Suprapubic skin (tissue), 4 donors: ENCODE measurements at regions not wholly inside any gene's neighbourhood (a gene's known extent, or its start where the extent isn't known, plus 50 kb on each side); places are given as distances from the start of the nearest gene placed in this dataset.

Experiments
- DNase-seq, 2 donors: peaks; one replicate each; pipeline ENCODE4 v3.0.0-alpha.2; 2019; ENCODE audit warnings: low spot score in 2 of 2
- H3K27ac ChIP-seq: fragments of 200-600 bp; sonication (generic); one replicate; pipeline ENCODE4 v1.5.1; 2019
- H3K27me3 ChIP-seq: fragments of 200-600 bp; sonication (generic); one replicate; pipeline ENCODE4 v1.5.1; 2019
- H3K36me3 ChIP-seq: fragments of 200-600 bp; sonication (generic); one replicate; pipeline ENCODE4 v1.5.1; 2019
- H3K4me1 ChIP-seq: fragments of 200-600 bp; sonication (generic); one replicate; pipeline ENCODE4 v1.5.1; 2019
- H3K4me3 ChIP-seq: fragments of 200-600 bp; sonication (generic); one replicate; pipeline ENCODE4 v1.5.1; 2019; ENCODE audit warnings: mild to moderate bottlenecking
- H3K9me3 ChIP-seq: fragments of 200-600 bp; sonication (generic); one replicate; pipeline ENCODE4 v1.5.1; 2019
- CTCF ChIP-seq, 2 donors: fragments of 200-600 bp in 1 of 2; fragments of 450-650 bp in 1 of 2; sonication (generic) in 1 of 2; IDR thresholded peaks; one replicate each; pipeline ENCODE4 v1.5.1; 2016 to 2019; ENCODE audit warnings: antibody characterized with exemption in 2 of 2, mild to moderate bottlenecking in 1 of 2, moderate library complexity in 1 of 2
- EP300 ChIP-seq: sonication (generic); formaldehyde crosslinking; IDR thresholded peaks from one replicate; pipeline ENCODE4 v1.6.1; 2017; ENCODE audit warnings: antibody characterized with exemption
- POLR2A ChIP-seq, 2 donors: fragments of 450-650 bp; IDR thresholded peaks; one replicate each; pipeline ENCODE4 v1.6.1; 2017; ENCODE audit warnings: antibody characterized with exemption in 2 of 2, mild to moderate bottlenecking in 2 of 2, moderate library complexity in 2 of 2
- POLR2AphosphoS5 ChIP-seq, 3 donors: sonication (generic); formaldehyde crosslinking; IDR thresholded peaks; one replicate each; pipeline ENCODE4 v1.6.1; 2017; ENCODE audit warnings: antibody characterized with exemption in 3 of 3
- WGBS: methylation state at CpG from one replicate; pipeline ENCODE4 v1.1.5; 2018; 5-methylcytosine and 5-hydroxymethylcytosine counted together

- no peaks in the 10 kb centered on the region for H3K9me3 ChIP-seq
- no peak for DNase-seq
- no peaks in the 10 kb centered on the region for H3K36me3 ChIP-seq
- no peak overlapping the region for H3K27ac ChIP-seq
- 38% methylated on average over 1 of the region's 1 CpG for WGBS
- no peak overlapping the region for H3K4me3 ChIP-seq
- TF ChIP-seq CTCF (IDR thresholded peaks at IDR 0.05) (no peak), EP300 (no peak), POLR2A (IDR thresholded peaks at IDR 0.05) (no peak), POLR2AphosphoS5 (IDR thresholded peaks at IDR 0.05) (no peak)
- no peaks in the 10 kb centered on the region for H3K4me1 ChIP-seq
- H3K27me3 ChIP-seq: no peaks in the 10 kb centered on the region
Observed at GRCh38 chr4:114364857-114365256, 233.8 kb upstream of the UGT8 start.

DNA sequence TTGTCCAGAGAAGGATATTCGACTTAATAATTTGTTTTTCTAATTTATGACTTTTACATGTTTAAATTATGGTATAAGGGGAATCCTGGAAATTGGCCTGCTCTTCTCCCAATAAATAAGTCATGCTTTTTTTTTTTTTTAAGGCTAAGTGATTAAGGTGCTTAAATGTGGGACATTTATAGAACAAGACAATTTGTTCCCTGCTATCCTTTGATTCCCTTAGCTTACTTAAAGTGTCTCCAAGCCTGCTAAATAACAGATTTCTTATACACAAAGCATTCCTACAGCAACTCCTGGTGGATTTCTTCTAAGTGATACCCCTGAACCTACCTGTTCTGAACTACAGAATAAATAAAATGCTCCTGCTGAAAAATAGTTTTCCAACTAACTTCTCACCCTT, 233.0 kb upstream of the UGT8 start:
- WGBS: 87% methylated on average over 1 of the region's 1 CpG
- Histone ChIP-seq H3K27me3 (no peaks in the 10 kb centered on the region), H3K4me3 (no peak overlapping the region), H3K36me3 (no peaks in the 10 kb centered on the region), H3K4me1 (no peaks in the 10 kb centered on the region), H3K27ac (no peak overlapping the region), H3K9me3 (no peaks in the 10 kb centered on the region)
- TF ChIP-seq POLR2AphosphoS5 (IDR thresholded peaks at IDR 0.05): no peak
- TF ChIP-seq EP300: no peak
- no peak for TF ChIP-seq POLR2A (IDR thresholded peaks at IDR 0.05)
- TF ChIP-seq CTCF (IDR thresholded peaks at IDR 0.05): no peak
- no peak for DNase-seq

GRCh38 chr4:114366368-114366767, 232.2 kb upstream of the UGT8 start:
- Histone ChIP-seq H3K27ac (no peak overlapping the region), H3K36me3 (no peaks in the 10 kb centered on the region), H3K27me3 (no peaks in the 10 kb centered on the region), H3K4me1 (no peaks in the 10 kb centered on the region), H3K4me3 (no peak overlapping the region), H3K9me3 (no peaks in the 10 kb centered on the region)
- DNase-seq: no peak
- 90% methylated on average over 2 of the region's 2 CpGs for WGBS
- TF ChIP-seq EP300 (no peak), POLR2AphosphoS5 (IDR thresholded peaks at IDR 0.05) (no peak), POLR2A (IDR thresholded peaks at IDR 0.05) (no peak), CTCF (IDR thresholded peaks at IDR 0.05) (no peak)

- no peak for DNase-seq
- TF ChIP-seq EP300 (no peak), POLR2A (IDR thresholded peaks at IDR 0.05) (no peak), CTCF (IDR thresholded peaks at IDR 0.05) (no peak), POLR2AphosphoS5 (IDR thresholded peaks at IDR 0.05) (no peak)
- Histone ChIP-seq H3K4me3 (no peak overlapping the region), H3K36me3 (no peaks in the 10 kb centered on the region), H3K27ac (no peak overlapping the region), H3K27me3 (no peaks in the 10 kb centered on the region), H3K9me3 (no peaks in the 10 kb centered on the region), H3K4me1 (no peaks in the 10 kb centered on the region)
- WGBS: 48% methylated on average over 1 of the region's 1 CpG
Observed at GRCh38 chr4:114368751-114369150, 229.9 kb upstream of the UGT8 start.

DNA sequence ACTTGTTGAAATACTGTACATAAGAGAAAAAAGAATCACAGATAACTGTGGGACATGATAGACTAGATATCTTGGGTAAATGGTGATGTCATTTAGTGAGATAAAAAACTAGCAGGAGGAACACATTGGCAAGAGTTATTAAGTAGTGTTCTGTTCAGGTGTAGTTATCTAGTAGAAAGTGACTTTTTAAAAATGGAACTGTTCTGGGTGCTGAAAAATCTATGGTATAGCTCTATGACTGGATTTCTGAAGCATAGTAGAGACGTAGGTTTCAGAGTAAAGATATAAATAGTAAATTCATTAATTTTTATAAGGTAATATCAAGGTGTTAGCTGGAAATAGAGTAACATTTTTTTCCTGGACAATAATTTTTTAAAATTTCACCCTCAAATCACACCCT, 225.1 kb upstream of the UGT8 start:
- WGBS: 67% methylated on average over 1 of the region's 1 CpG
- H3K36me3 ChIP-seq: no peaks in the 10 kb centered on the region
- TF ChIP-seq POLR2A (IDR thresholded peaks at IDR 0.05) (no peak), EP300 (no peak), CTCF (IDR thresholded peaks at IDR 0.05) (no peak), POLR2AphosphoS5 (IDR thresholded peaks at IDR 0.05) (no peak)
- no peaks in the 10 kb centered on the region for H3K9me3 ChIP-seq
- no peaks in the 10 kb centered on the region for H3K4me1 ChIP-seq
- H3K4me3 ChIP-seq: no peak overlapping the region
- H3K27ac ChIP-seq: no peak overlapping the region
- no peaks in the 10 kb centered on the region for H3K27me3 ChIP-seq
- no peak for DNase-seq
